ENCODE measurements at regions not wholly inside any gene's neighbourhood (a gene's known extent, or its start where the extent isn't known, plus 50 kb on each side); places are given as distances from the start of the nearest gene placed in this dataset.

DNA sequence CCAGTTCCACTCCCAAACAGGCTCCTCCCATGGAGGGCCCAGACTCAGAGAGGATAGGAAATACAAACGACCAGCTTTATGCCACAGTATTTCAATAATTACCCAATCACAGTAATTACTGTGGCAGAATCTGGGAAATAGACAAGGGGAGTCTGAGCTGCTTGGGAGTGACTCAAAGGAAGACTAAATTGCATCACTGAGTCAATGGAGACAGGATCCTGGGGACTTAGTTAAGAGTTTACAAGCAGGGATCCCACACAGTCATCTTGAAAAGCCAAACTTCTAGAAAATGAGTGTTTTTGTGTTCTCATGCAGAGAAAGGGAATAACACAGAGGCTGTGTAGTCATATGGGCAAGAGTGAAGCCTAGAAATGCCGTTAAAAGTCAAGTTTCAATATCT, 1142.1 kb downstream of the CNTNAP5 start:
- Mint-ChIP-seq H3K27me3 (ENCODE audit: unreplicated experiment) (peaks cover 2% of the 10 kb centered on the region), H3K9me3 (ENCODE audit: unreplicated experiment) (no peaks in the 10 kb centered on the region), H3K27ac (ENCODE audit: unreplicated experiment) (no peak overlapping the region), H3K4me1 (ENCODE audit: unreplicated experiment) (no peaks in the 10 kb centered on the region), H3K36me3 (ENCODE audit: low read depth, unreplicated experiment) (no peaks in the 10 kb centered on the region), H3K4me3 (ENCODE audit: unreplicated experiment) (no peak overlapping the region)
- TF ChIP-seq, protein P1, sequence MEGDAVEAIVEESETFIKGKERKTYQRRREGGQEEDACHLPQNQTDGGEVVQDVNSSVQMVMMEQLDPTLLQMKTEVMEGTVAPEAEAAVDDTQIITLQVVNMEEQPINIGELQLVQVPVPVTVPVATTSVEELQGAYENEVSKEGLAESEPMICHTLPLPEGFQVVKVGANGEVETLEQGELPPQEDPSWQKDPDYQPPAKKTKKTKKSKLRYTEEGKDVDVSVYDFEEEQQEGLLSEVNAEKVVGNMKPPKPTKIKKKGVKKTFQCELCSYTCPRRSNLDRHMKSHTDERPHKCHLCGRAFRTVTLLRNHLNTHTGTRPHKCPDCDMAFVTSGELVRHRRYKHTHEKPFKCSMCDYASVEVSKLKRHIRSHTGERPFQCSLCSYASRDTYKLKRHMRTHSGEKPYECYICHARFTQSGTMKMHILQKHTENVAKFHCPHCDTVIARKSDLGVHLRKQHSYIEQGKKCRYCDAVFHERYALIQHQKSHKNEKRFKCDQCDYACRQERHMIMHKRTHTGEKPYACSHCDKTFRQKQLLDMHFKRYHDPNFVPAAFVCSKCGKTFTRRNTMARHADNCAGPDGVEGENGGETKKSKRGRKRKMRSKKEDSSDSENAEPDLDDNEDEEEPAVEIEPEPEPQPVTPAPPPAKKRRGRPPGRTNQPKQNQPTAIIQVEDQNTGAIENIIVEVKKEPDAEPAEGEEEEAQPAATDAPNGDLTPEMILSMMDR (IDR thresholded peaks at IDR 0.05; ENCODE audit: unreplicated experiment), result no peak
- DNase-seq (ENCODE audit: low spot score), result no peak

DNA sequence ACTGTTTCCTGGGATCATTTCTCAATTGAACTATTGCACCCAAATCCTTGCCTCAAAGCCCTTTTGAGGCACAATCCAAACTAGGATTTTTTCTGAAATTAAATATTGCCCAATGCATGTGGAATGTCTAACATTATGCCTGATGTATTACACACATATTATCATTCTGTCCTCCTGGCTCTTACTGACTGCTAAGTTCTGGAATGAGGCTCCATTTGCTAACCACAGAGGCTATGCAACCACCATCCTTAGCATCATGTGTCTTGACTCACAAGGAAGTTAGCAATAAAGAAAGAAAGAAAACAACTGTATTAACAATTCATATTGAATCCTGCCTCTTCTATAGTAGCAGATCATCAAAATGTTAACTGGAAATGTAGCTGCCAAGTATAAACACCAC, 1142.7 kb downstream of the CNTNAP5 start:
- no peaks in the 10 kb centered on the region for H3K4me1 Mint-ChIP-seq (ENCODE audit: unreplicated experiment)
- H3K4me3 Mint-ChIP-seq (ENCODE audit: unreplicated experiment), result no peak overlapping the region
- TF ChIP-seq, protein P1 (IDR thresholded peaks at IDR 0.05; ENCODE audit: unreplicated experiment), result no peak
- H3K27me3 Mint-ChIP-seq (ENCODE audit: unreplicated experiment), result peaks cover 2% of the 10 kb centered on the region
- DNase-seq (ENCODE audit: low spot score), result no peak
- H3K36me3 Mint-ChIP-seq (ENCODE audit: low read depth, unreplicated experiment), result no peaks in the 10 kb centered on the region
- H3K9me3 Mint-ChIP-seq (ENCODE audit: unreplicated experiment), result no peaks in the 10 kb centered on the region
- no peak overlapping the region for H3K27ac Mint-ChIP-seq (ENCODE audit: unreplicated experiment)

DNA sequence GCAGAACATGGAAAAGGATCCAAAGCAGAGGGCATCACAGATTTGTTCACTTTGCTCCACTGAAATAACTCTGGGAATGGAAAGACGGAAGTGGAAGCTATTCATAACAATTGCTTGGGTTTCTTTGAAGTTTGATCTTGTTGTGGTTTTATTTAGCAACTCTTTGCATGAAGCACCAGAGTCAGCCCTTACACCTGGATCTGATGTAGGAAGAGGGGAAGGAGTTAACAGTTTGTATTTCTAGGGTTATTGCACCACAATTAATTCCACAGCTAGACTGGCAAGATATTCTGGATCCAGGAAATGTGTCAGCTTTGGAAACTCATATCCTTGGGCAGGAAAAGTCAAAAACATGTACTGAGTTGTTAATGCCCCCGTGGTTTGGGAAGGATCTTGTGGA, 1143.4 kb downstream of the CNTNAP5 start:
- no peak for DNase-seq (ENCODE audit: low spot score)
- Mint-ChIP-seq H3K4me3 (ENCODE audit: unreplicated experiment) (no peak overlapping the region), H3K36me3 (ENCODE audit: low read depth, unreplicated experiment) (no peaks in the 10 kb centered on the region), H3K27ac (ENCODE audit: unreplicated experiment) (no peak overlapping the region), H3K4me1 (ENCODE audit: unreplicated experiment) (no peaks in the 10 kb centered on the region), H3K27me3 (ENCODE audit: unreplicated experiment) (peaks cover 2% of the 10 kb centered on the region), H3K9me3 (ENCODE audit: unreplicated experiment) (no peaks in the 10 kb centered on the region)
- TF ChIP-seq, protein P1 (IDR thresholded peaks at IDR 0.05; ENCODE audit: unreplicated experiment), result no peak

DNA sequence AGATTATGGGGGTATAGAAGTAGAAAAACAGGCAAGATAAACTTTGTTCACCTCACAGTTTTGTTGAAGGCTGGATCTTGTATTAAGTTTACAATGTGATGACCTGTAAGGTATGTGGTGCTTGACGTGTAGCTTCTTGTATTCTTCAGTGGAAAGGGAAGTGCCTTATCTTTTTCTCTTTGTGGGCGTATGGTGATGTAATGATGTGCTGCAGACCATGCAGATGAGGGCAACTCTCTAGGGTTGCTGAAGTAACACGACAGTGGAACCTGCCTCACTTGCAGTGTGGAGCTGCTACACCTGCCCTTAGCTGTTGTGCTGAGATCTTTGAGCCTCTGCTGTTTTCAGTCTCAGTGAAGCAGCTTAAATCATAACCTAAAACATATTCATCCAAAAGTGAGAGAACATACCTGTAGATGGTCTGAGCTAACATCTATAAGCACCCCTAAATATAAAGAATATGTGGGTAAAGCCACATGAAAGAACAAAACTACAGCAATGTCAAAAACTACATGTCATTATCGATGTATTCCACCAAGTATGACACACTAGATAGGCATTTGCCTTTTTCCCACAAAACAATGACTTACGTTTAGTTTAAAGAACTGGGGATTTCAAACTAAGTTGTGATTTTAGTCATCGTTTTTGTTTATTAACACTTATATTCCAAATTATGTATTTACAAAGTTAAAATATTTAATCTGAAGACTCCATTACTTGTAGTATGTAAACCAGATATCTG, 1144.1 kb downstream of the CNTNAP5 start:
- Mint-ChIP-seq H3K27me3 (ENCODE audit: unreplicated experiment) (peaks cover 4% of the 10 kb centered on the region), H3K36me3 (ENCODE audit: low read depth, unreplicated experiment) (no peaks in the 10 kb centered on the region), H3K27ac (ENCODE audit: unreplicated experiment) (no peak overlapping the region), H3K4me1 (ENCODE audit: unreplicated experiment) (no peaks in the 10 kb centered on the region), H3K9me3 (ENCODE audit: unreplicated experiment) (no peaks in the 10 kb centered on the region), H3K4me3 (ENCODE audit: unreplicated experiment) (no peak overlapping the region)
- TF ChIP-seq, protein P1 (IDR thresholded peaks at IDR 0.05; ENCODE audit: unreplicated experiment), result no peak
- no peak for DNase-seq (ENCODE audit: low spot score)

DNA sequence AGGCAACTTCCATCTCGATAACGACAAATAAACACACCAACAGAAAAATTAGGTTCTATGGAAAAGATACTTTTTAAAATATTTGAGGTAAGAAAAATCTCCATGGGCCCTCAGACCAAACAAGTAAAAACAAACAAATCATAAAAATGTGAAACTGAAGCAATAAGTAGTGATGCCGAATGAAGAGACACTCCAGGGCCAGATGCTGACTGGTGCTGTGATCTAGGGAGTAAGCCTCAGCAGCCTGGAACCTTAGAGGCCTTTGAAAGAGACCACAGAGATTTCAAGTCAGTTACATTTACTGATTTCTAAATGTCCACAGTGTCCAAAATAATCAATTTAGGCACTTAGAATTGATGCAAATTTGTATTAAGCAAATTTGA, 1144.7 kb downstream of the CNTNAP5 start:
- H3K27me3 Mint-ChIP-seq (ENCODE audit: unreplicated experiment), result peaks cover 4% of the 10 kb centered on the region
- DNase-seq (ENCODE audit: low spot score), result no peak
- H3K27ac Mint-ChIP-seq (ENCODE audit: unreplicated experiment), result no peak overlapping the region
- no peak overlapping the region for H3K4me3 Mint-ChIP-seq (ENCODE audit: unreplicated experiment)
- H3K4me1 Mint-ChIP-seq (ENCODE audit: unreplicated experiment), result no peaks in the 10 kb centered on the region
- H3K9me3 Mint-ChIP-seq (ENCODE audit: unreplicated experiment), result no peaks in the 10 kb centered on the region
- no peaks in the 10 kb centered on the region for H3K36me3 Mint-ChIP-seq (ENCODE audit: low read depth, unreplicated experiment)
- TF ChIP-seq, protein P1 (IDR thresholded peaks at IDR 0.05; ENCODE audit: unreplicated experiment), result no peak

All from endothelial cell (in vitro differentiated cells).